Prostate gland (tissue), 2 donors: ENCODE measurements at regions not wholly inside any gene's neighbourhood (a gene's known extent, or its start where the extent isn't known, plus 50 kb on each side); places are given as distances from the start of the nearest gene placed in this dataset.

ENCODE experiments used
- DNase-seq: peaks from one replicate; pipeline ENCODE4 v3.0.0-alpha.2; 2019; ENCODE audit warnings: low spot score
- H3K27ac ChIP-seq, 2 donors: fragments of 200-600 bp; sonication (generic); 2 replicates each; pipeline ENCODE4 v1.5.1; 2017 to 2019
- H3K27me3 ChIP-seq: fragments of 200-600 bp; sonication (generic); replicated peaks from 2 replicates; pipeline ENCODE4 v1.5.1; 2019; ENCODE audit not compliant: insufficient read depth
- H3K36me3 ChIP-seq, 2 donors: fragments of 200-600 bp; sonication (generic); 1 replicate in 1 of 2; 2 replicates in 1 of 2; pipeline versions ENCODE4 v1.5.1 to v1.8.1; 2017 to 2019
- H3K4me1 ChIP-seq: fragments of 200-600 bp; sonication (generic); replicated peaks from 2 replicates; pipeline ENCODE4 v1.5.1; 2019
- H3K4me3 ChIP-seq, 2 donors: fragments of 200-600 bp; sonication (generic); 2 replicates each; pipeline ENCODE4 v1.5.1; 2017 to 2019
- H3K9me3 ChIP-seq: fragments of 200-600 bp; sonication (generic); 2 replicates; pipeline ENCODE4 v1.5.1; 2017
- POLR2A ChIP-seq: fragments of 450-650 bp; IDR thresholded peaks from one replicate; pipeline ENCODE4 v1.6.1; 2016; ENCODE audit warnings: antibody characterized with exemption, mild to moderate bottlenecking
- POLR2AphosphoS5 ChIP-seq: sonication (generic); formaldehyde crosslinking; IDR thresholded peaks from one replicate; pipeline ENCODE4 v1.6.1; 2017; ENCODE audit warnings: antibody characterized with exemption
- WGBS: methylation state at CpG from one replicate; pipeline ENCODE4 v1.1.5; 2018; 5-methylcytosine and 5-hydroxymethylcytosine counted together
- intact Hi-C: fragments of 100-400 bp; cut with DNase I; formaldehyde crosslinking; loops from one replicate; pipeline ENCODE4 v1.14.2; 2022
- TF ChIP-seq, protein P1 (sequence below), 4 experiments: fragments of 200-600 bp in 2 of 4; fragments of 450-650 bp in 2 of 4; sonication (generic) in 2 of 4; IDR thresholded peaks; 1 replicate in 3 of 4; 2 replicates in 1 of 4; pipeline ENCODE4 v1.5.1; 2016 to 2019; ENCODE audit warnings: antibody characterized with exemption in 4 of 4, mild to moderate bottlenecking in 2 of 4, moderate library complexity in 2 of 4

DNA sequence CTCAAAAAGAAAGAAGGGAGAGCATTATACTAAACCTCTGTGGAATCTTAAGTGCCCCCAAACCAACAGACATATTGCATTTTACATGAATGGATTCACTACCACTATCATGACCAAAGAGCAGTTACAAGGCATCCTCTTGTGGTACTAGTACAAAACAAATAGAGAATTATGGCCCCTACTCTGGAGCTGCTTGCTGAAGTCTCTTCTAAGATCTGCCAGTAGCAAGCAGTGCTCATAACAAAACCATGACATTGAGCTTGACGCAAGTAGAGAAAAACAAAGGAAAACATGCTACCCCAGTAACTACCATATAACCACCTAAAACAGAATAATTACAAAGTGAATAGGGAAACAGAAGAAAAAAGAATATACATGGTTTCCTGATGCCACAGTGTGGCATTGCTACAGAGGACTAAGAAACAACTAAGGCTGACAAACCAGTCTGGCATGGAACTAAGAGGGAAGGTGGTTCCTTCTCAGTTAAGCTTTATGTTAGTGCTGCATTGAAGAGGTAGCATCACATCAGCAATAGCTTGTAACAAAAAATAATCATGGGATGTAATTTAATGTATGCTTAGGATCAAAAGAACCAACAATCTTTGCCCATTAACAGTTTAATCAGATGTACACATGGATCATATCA lies 150.2 kb upstream of the AGR3 start:
- WGBS, result 95% methylated on average over 1 of the region's 1 CpG
- Histone ChIP-seq H3K36me3 (no peaks in the 10 kb centered on the region), H3K9me3 (no peaks in the 10 kb centered on the region), H3K4me3 (no peak overlapping the region), H3K27me3 (no peaks in the 10 kb centered on the region), H3K4me1 (no peaks in the 10 kb centered on the region), H3K27ac (no peak overlapping the region)
- intact Hi-C loops, result no loop called here
- TF ChIP-seq, protein P1, sequence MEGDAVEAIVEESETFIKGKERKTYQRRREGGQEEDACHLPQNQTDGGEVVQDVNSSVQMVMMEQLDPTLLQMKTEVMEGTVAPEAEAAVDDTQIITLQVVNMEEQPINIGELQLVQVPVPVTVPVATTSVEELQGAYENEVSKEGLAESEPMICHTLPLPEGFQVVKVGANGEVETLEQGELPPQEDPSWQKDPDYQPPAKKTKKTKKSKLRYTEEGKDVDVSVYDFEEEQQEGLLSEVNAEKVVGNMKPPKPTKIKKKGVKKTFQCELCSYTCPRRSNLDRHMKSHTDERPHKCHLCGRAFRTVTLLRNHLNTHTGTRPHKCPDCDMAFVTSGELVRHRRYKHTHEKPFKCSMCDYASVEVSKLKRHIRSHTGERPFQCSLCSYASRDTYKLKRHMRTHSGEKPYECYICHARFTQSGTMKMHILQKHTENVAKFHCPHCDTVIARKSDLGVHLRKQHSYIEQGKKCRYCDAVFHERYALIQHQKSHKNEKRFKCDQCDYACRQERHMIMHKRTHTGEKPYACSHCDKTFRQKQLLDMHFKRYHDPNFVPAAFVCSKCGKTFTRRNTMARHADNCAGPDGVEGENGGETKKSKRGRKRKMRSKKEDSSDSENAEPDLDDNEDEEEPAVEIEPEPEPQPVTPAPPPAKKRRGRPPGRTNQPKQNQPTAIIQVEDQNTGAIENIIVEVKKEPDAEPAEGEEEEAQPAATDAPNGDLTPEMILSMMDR (IDR thresholded peaks at IDR 0.05), result no peak
- no peak for TF ChIP-seq POLR2A
- no peak for TF ChIP-seq POLR2AphosphoS5
- DNase-seq, result no peak

DNA sequence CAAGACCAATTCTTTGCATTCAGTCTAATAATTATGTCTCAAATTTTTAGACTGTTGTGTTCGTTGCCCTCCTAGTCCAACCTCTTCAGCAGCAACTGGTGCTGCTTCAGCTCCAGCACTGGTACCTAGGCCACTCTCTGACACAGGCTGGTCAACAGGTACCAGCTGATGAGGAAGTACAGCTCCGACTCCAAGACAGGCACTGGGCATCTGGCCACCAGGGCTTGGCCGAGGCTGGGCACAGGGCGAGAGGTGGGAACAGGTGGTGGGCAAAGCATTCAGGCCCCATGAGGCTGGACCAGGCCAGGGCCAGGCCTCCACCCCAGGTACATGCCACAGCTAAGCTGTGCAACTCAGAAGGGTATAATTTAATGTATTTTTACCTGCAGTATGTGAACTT lies 151.5 kb upstream of the AGR3 start:
- Histone ChIP-seq H3K4me3 (no peak overlapping the region), H3K4me1 (no peaks in the 10 kb centered on the region), H3K9me3 (no peaks in the 10 kb centered on the region), H3K27ac (no peak overlapping the region), H3K27me3 (no peaks in the 10 kb centered on the region), H3K36me3 (no peaks in the 10 kb centered on the region)
- no peak for DNase-seq
- intact Hi-C loops, result no loop called here
- TF ChIP-seq POLR2AphosphoS5, result no peak
- TF ChIP-seq, protein P1 (IDR thresholded peaks at IDR 0.05), result no peak
- TF ChIP-seq POLR2A, result no peak
- 85% methylated on average over 4 of the region's 4 CpGs for WGBS

DNA sequence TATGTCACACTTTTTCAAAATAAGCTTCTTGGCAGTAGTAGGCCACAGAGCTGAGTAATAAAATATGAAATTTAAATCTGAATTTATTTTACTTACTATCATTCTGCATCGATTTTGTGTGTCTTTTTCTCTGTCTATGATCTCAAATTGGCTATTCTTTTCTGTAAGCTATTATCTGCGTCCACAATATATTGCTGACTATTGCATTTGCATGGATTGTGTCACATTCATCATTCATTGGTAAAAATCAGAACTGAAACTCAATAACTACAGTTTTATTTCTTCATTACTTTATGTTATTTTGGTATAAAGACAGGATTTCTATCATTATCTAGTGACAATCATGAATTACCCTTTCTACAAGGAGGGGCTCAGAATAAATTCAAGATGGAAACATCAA lies 154.8 kb upstream of the AGR3 start:
- Histone ChIP-seq H3K4me3 (no peak overlapping the region), H3K27ac (no peak overlapping the region), H3K9me3 (no peaks in the 10 kb centered on the region), H3K4me1 (no peaks in the 10 kb centered on the region), H3K27me3 (no peaks in the 10 kb centered on the region), H3K36me3 (no peaks in the 10 kb centered on the region)
- DNase-seq, result no peak
- TF ChIP-seq POLR2AphosphoS5 (no peak), POLR2A (no peak)
- TF ChIP-seq, protein P1 (IDR thresholded peaks at IDR 0.05), result no peak
- intact Hi-C loops, result no loop called here
- 90% methylated on average over 2 of the region's 2 CpGs for WGBS

DNA sequence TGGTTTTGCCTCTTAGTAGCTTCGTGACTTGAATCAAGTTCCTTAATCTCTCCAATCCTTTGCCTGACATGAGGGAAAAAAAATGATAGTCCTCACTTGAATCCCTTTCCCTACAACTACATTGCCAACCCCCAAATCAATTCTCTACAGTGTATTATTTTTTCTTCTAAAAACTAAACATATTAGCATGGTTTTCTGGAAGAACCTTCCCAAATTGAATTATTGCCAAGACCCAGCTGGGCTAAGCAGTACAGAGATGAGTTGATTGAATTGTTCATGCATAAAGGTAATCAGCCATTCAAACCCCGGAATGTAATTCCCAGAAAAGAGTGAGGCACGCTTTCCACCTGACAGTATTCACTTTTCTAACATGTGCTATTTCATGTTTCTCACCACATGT lies 155.6 kb upstream of the AGR3 start:
- Histone ChIP-seq H3K36me3 (no peaks in the 10 kb centered on the region), H3K9me3 (no peaks in the 10 kb centered on the region), H3K27me3 (no peaks in the 10 kb centered on the region), H3K4me1 (no peaks in the 10 kb centered on the region), H3K27ac (no peak overlapping the region), H3K4me3 (no peak overlapping the region)
- intact Hi-C loops, result no loop called here
- no peak for DNase-seq
- 97% methylated on average over 3 of the region's 3 CpGs for WGBS
- TF ChIP-seq POLR2AphosphoS5, result no peak
- no peak for TF ChIP-seq POLR2A
- TF ChIP-seq, protein P1 (IDR thresholded peaks at IDR 0.05), result no peak

DNA sequence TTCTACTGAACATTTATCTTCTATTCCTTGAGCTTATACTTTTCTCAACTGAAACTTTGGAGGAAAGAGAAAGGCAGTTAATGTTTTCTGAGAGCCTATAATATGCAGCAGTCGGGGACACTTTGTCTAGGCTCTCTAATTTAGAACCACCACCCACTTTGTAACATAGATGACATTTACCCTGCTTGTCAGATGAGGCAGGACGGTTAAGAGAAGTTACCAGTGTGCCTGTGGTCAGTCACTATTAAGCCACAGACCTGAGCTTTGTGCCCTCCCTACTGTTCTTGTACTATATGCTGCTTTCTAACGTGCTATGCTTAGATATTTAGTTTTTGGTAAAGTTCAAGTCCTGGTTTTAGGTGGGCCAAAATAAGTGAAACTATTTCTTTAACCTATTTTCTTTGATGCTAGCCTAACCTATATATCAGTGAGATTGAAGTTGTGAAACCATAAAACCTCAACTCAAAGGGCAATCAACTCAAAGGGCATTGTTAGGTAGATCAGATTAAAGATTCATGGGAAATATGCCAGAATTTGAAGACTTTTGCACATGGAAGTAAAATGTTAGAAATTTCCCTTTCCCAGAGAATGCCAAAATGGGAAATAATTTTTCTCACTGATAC lies 156.5 kb upstream of the AGR3 start:
- intact Hi-C loops, result no loop called here
- Histone ChIP-seq H3K27ac (no peak overlapping the region), H3K27me3 (no peaks in the 10 kb centered on the region), H3K9me3 (no peaks in the 10 kb centered on the region), H3K4me1 (no peaks in the 10 kb centered on the region), H3K4me3 (no peak overlapping the region), H3K36me3 (no peaks in the 10 kb centered on the region)
- TF ChIP-seq, protein P1 (IDR thresholded peaks at IDR 0.05), result no peak
- TF ChIP-seq POLR2AphosphoS5 (no peak), POLR2A (no peak)
- no peak for DNase-seq
- 63% methylated on average over 3 of the region's 3 CpGs for WGBS
